GM19025 (cell line): ENCODE measurements at regions not wholly inside any gene's neighbourhood (a gene's known extent, or its start where the extent isn't known, plus 50 kb on each side); places are given as distances from the start of the nearest gene placed in this dataset.

Experiments used
- ATAC-seq: cut with Tn5 transposase; IDR thresholded peaks from one replicate; pipeline ENCODE4 v1.9.1; 2021; ENCODE audit warnings: mild to moderate bottlenecking, low read depth, moderate library complexity; ENCODE audit not compliant: unreplicated experiment

DNA sequence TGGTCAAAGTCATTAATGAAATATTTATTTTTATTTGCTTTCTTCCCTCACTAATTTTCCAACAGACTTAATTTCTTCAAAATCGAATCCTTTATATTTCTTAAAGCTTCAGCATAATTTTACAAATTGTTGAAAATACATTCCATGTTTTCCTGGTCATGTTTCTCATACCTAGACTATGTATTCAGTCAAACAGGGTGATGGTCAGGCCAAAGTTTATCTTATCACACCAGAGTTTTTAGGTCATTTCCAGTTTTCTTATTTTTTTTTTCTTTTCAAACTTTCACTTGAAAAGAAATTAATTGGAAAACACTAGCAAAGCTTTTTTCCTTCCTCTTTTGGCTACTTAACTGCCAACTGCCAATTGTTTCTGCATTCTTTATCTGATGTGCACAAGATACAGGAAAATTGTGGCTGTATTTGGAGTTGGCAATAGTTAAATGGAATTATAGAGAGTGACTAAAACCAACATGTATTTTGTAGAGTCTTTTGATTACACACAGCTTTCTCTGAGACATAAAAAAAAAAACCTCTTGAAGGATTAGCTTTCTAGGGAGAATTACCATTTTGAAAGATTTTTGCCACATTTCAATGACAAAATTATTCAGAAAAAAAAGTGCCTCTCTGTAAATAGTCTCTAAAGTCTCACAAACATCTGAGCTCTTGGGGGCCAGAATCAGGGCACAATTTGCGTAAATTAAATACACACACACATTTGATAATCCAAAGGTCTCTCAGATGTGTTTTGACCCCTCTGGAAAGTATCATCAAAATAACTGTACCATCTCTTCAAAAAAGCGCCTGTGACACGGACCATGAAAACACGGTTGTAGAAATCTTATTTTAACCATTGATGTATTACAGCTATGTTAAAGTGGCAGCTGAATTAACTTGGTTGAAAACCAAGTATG is 603.2 kb upstream of the KCNMB2 start:
- ATAC-seq = no peak

DNA sequence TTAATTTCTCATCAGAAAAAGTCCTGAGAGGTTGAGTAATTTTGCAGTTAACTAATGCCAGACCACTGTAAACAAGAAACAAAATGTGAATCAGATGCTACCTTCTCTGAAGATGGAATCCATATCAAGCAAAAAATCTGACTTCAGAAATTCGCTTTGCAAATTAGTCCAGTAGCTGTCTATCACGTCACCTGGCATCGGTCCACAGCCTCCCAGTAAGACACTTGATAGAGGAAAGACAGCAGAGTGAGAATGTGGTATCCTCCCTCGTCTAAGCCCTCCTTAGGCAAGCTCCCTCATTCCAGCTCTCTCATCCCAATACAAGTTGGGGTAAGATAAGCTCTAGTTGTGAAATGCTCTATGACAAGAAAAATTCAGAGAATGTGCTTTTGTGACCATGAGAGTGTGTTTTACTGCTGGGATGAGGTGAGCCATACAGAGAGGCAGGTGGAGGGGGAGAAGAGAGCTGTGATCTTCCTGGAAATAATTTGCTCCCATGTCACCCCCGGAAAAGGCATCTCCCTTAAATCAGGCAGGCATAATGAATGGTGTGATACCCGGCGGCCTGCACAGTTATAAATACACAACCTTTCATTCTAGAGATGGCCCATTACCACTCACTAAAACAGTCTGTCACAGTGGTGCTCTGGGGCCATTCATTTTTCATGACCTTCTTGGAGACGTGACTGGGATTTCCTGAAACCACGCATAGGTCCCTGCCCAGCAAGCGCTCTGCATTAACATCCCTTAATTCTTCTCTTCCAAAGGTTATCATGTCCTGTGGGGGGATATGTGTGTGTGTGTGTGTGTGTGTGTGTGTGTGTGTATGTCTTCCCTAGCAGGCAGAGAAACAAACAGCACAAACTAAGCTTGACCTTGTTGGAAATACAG is 602.0 kb upstream of the KCNMB2 start:
- no peak for ATAC-seq

GRCh38 chr3:177935047-177935446 is 601.2 kb upstream of the KCNMB2 start:
- no peak for ATAC-seq

GRCh38 chr3:177936721-177937120 is 599.5 kb upstream of the KCNMB2 start:
- no peak for ATAC-seq

- ATAC-seq = no peak
These were observed 593.3 kb upstream of the KCNMB2 start for GRCh38 chr3:177942911-177943310.

GRCh38 chr3:177944228-177944661 is 592.0 kb upstream of the KCNMB2 start:
- ATAC-seq = no peak

DNA sequence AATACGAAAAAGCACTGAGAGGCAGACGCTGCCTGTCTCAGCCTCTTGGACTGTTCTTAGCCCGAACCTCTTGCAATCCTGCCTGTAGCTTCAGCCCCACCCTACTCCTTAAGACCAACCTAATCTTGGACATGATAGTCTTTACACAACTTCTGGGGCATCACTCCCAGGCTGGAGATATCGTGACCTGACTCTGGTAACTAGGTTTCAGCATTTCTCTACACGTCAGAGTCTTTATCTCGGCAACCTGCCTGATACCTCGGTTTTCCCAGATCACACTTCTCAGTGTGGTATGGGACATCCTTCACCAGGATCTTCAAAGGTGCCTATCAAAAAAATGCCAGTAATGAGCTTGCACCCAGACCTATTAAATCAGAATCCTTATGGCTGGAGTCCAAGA is 590.2 kb upstream of the KCNMB2 start:
- no peak for ATAC-seq

DNA sequence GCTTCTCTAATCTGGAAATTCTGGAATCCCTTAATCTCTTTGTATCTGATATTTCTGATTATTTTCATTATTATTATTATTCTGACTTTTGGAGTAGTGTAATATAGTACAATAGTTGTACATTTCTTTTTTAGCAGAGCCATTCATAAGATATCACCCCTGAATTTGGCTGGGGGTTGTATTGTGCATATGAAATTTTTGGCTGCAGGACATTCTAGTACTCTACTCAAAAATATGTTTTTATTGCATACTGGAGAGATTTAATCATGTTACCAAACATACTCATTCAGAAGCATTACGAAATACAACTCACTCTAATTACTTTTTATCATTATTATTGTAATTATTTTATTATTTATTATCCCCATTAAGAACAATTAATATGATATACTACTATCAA is 589.7 kb upstream of the KCNMB2 start:
- ATAC-seq = no peak

DNA sequence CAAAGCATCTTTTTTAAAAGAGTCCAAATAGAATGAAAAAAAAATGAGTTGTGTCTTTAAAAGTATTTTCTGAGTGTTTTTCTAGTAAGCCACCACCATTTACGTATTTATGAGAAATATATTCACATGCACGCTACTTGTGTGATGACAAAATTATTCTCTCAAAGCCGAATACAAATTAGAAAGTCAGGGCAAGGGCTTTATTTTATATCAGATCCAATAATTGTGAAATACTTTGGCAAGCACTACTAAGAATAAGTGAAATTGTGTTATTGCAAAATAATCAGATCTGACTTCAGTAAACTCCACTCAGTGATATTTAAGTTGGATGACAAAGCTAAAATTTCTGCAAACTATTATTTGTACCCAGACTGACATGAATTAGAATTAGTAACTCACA is 589.3 kb upstream of the KCNMB2 start:
- ATAC-seq = no peak

DNA sequence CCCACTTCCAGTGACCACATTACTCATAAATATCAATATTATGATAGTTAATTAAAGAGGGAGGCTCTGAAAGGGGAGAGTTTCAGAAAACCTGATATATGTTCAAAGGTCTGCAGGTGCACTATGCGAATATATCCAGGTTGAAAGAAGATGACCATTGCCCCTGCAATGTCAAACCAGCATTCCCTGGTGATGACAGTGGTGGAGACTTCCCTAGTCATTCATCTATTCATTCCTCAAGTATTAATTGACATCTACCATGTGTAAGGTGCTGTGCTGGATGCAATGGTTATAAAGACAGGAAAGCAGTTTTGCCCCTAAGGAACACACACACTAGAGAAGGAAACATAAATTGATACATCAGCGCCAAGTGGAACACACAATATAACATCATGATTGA is 588.3 kb upstream of the KCNMB2 start:
- no peak for ATAC-seq

DNA sequence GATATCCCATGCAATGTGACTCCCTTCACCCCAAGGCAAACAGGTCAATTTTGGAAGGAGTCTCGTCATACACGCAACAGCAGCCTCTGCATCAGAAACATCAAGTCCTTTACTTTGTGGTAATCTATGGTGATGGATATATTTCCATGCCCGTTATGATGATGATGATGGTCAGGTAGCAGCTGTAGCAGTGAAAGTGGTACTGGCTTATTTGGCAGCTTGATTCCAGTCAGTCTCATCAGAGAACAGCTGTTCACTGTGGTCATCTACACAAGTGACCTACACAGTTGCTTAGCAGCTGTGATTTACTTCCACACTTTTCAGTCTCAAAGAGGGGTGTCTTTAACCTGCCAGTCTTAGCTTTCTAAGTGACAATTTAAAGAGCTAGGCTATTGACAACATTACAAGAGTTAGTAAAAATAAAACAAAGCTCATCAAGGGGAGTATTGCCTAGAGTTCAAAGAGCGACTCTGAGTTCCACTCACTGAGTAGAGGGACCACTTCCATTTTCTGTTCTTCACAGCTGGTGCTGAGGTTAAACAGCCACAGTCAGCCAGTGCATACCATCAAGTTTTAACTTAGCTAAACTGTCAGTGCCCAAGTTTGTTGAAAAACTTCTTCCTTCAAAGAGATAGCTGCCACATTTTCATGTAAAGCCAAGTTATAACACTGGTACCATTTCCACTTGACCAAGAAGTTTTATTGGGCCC is 587.4 kb upstream of the KCNMB2 start:
- peak; percentile 66 for ATAC-seq

GRCh38 chr3:177959188-177959587 is 577.0 kb upstream of the KCNMB2 start:
- no peak for ATAC-seq

GRCh38 chr3:177960014-177960413 is 576.2 kb upstream of the KCNMB2 start:
- ATAC-seq = no peak

GRCh38 chr3:177960722-177961121 is 575.5 kb upstream of the KCNMB2 start:
- ATAC-seq = no peak

GRCh38 chr3:177961784-177962183 is 574.5 kb upstream of the KCNMB2 start:
- no peak for ATAC-seq

DNA sequence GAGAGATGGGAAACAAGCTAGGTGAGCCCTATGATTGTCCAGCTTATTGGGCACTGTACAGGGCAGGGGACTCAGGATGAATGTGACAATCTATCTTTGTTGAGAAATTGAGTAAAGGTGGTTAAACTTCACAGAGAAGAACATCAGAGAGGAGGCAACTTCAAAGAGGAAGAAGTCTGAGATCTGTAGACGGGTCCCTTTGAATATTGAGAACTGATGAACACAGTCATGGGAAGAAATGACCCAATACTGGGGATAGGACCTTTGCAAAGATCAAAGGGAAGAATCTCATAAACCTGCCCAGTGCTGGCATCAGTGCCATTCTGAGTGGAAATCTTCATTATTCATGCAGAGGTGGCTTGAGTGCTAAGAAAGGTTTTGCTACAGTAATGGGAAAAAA is 569.7 kb upstream of the KCNMB2 start:
- ATAC-seq = no peak

DNA sequence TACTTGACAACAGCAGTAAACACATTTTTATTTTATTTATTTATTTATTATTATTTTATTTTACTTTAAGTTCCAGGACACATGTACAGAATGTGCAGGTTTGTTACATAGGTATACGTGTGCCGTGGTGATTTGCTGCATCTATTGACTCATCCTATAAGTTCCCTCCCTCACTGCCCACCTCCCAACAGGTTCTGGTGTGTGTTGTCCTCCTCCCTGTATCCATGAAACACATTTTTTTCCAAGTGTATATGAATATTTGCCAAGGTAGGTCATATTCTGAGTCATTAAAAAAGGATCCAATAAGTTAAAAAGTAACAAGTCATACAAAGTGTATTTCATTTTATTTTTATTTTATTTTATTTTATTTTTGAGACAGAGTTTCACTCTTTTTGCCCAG is 567.3 kb upstream of the KCNMB2 start:
- ATAC-seq = no peak

- peak; percentile 64 for ATAC-seq
These were observed 562.9 kb upstream of the KCNMB2 start for GRCh38 chr3:177973241-177973840.

DNA sequence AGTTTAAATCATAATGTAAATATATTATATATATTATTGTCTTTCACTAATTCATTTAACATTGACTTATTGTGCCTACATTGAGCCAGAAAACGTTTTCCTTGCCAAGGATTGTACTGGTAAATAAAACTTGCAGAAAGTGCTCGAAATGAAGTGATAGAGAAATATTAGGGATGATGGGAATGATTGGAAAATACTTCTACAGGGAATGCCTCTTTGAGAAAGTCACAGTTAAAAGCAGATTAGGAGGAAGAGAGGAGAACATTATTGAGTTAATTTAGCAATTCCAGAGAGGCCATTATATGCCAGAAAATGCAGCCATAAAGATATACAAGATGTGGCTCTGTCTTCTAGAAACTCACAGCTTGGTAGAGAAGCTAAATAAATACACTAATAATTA is 560.0 kb upstream of the KCNMB2 start:
- no peak for ATAC-seq

DNA sequence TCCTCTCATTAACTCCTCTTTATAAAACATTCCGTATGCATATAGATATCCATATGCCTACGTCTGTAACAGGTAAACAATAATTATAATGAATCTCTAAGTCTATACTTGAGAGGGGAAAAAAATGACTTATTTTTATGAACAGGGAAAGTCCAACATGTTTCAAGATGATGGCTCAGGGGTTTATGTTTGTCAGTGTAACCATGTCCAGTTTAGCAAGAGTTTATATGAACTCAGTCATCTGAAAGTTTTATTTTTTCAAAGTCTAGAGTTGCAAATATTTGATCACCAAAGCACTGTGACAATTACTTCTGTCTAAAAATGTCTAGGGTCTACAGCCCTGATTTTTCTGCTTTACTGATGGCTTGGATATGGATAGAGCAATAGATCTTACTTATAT is 559.4 kb upstream of the KCNMB2 start:
- no peak for ATAC-seq
